AG04449 (cell line): ENCODE measurements at regions not wholly inside any gene's neighbourhood (a gene's known extent, or its start where the extent isn't known, plus 50 kb on each side); places are given as distances from the start of the nearest gene placed in this dataset.

ENCODE experiments used
- CTCF ChIA-PET: fragments of 350-600 bp; formaldehyde crosslinking; extraction: SDS; loops from one replicate; lab custom pipeline; 2021; ENCODE audit warnings: antibody characterized with exemption; lab: Yijun Ruan, JAX
- POLR2A ChIA-PET: fragments of 400-600, 350-600 bp; formaldehyde crosslinking; extraction: SDS; loops from one replicate; lab custom pipeline; 2020; ENCODE audit warnings: antibody characterized with exemption, inconsistent platforms; lab: Yijun Ruan, JAX
- DNase-seq: peaks from one replicate; pipeline ENCODE4 v3.0.0-alpha.2; 2010; ENCODE audit warnings: low read depth, low spot score
- H3K4me3 ChIP-seq: 2 replicates; pipeline ENCODE4 v1.5.1; 2011; ENCODE audit warnings: low read depth, mild to moderate bottlenecking, control low read depth, low read length
- TF ChIP-seq, protein P1 (sequence below): IDR thresholded peaks from one replicate; pipeline ENCODE4 v1.5.1; 2011; ENCODE audit warnings: mild to moderate bottlenecking, moderate library complexity, low read length, control low read depth, inconsistent platforms; ENCODE audit not compliant: insufficient read depth; ENCODE audit errors: missing control alignments

DNA sequence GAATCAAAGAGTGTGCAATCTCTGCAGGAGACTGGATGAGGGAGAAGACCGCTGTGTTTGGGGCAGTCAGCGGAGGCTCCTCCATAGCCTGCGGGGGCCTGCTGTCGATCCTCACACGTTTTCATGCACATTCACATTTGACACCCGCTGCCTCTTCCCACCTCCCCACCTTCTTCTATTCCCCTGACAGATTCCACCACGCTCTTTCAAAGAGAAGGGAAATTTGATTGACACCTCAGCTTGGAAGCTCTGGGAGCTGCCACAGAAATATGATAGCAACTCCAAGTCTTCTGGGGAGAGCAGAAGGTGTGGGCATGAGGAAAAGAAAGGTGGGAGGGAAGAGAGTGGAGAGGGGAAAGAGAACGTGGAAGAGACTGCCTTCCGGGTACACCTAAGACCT lies 87.5 kb downstream of the BOD1L2 start:
- no peak overlapping the region for H3K4me3 ChIP-seq
- DNase-seq, result no peak
- ChIA-PET CTCF (no interaction called here), POLR2A (no interaction called here)
- TF ChIP-seq, protein P1, sequence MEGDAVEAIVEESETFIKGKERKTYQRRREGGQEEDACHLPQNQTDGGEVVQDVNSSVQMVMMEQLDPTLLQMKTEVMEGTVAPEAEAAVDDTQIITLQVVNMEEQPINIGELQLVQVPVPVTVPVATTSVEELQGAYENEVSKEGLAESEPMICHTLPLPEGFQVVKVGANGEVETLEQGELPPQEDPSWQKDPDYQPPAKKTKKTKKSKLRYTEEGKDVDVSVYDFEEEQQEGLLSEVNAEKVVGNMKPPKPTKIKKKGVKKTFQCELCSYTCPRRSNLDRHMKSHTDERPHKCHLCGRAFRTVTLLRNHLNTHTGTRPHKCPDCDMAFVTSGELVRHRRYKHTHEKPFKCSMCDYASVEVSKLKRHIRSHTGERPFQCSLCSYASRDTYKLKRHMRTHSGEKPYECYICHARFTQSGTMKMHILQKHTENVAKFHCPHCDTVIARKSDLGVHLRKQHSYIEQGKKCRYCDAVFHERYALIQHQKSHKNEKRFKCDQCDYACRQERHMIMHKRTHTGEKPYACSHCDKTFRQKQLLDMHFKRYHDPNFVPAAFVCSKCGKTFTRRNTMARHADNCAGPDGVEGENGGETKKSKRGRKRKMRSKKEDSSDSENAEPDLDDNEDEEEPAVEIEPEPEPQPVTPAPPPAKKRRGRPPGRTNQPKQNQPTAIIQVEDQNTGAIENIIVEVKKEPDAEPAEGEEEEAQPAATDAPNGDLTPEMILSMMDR, result no peak

DNA sequence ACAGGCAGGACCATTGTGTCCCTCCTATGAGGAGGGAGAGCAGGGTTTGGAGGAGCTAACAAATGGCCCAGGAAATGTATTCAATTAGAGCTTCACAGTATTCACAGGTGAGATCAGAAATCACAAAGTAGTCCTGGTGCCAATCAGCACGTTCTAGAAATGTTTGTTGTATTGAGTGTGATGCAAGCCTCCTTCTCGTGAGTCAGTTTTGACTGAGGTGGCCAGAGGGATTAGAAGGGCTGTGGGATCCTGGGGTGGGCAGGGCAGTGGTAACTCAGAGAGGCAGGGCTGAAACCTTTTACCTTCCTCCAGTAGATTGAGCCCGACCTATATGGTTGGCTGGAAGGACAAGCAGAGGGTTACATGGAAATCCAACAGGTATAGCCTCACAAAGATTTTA lies 95.0 kb downstream of the BOD1L2 start:
- TF ChIP-seq, protein P1, result no peak
- ChIA-PET CTCF (no interaction called here), POLR2A (no interaction called here)
- no peak overlapping the region for H3K4me3 ChIP-seq
- no peak for DNase-seq

DNA sequence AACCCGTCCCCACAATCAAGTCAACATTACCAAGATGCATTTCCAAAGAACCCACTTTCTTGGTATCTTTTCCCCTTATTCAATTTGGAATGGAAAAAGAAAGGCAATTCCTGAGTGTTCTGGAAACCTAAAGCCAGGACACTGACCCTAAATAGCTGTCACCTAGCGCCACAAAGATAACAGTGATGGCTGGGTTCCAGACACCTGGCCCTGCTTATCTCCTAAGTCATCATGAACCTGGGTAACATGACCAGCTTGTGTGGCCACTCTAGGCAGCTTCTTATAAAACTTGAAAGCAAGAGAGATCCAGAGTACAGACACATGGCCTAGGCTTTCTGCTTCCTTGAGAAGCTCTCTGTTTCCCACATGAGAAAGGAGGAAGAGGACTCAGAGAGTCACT lies 95.4 kb downstream of the BOD1L2 start:
- POLR2A ChIA-PET, result no interaction called here
- no peak overlapping the region for H3K4me3 ChIP-seq
- CTCF ChIA-PET, result no interaction called here
- TF ChIP-seq, protein P1, result no peak
- DNase-seq, result no peak

DNA sequence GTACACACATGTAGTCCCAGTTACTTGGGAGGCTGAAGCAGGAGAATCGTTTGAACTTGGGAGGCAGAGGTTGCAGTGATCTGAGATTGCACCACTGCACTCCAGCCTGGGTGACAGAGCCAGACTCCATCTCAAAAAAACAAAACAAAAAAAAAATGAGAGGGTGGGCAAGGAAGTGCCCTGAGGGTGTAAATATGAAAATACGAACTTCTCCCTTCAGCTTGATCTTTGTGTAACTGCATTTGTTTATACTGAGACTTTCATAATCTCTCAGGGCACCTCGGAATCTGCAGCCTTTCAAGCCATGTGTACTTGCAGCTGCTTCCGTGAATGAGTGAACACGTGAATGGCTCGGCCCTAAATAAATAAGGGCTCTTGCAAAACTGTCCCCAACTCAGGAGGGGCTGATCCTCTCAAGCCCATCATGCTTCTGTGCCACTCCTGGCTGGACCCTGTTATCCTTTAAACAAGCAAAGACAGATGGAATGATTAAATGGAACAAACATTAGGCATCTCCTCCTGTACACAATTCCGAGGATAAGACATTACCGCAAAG lies 96.8 kb downstream of the BOD1L2 start:
- TF ChIP-seq, protein P1, result no peak
- POLR2A ChIA-PET, result no interaction called here
- no peak for DNase-seq
- no peak overlapping the region for H3K4me3 ChIP-seq
- CTCF ChIA-PET, result no interaction called here

DNA sequence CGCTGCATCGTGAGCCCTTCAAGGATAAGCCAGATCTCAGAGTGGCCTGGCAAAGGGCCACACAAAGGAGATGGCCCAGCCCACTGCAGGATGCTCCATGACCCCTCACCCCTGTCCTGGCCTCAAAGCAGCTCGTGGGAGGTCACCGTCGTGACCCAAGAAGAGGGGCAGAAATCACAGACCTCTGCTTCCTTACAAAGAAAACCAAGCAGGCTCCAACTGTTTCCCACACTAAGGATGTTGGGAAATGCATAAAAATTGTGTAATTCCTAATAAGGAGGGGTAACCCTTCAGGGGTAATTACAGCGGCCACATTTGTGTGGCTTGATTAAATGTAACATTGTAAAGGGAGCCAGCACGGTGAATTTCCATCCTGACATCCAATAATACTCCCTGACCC lies 102.3 kb downstream of the BOD1L2 start:
- ChIA-PET CTCF (no interaction called here), POLR2A (no interaction called here)
- no peak overlapping the region for H3K4me3 ChIP-seq
- TF ChIP-seq, protein P1, result no peak
- no peak for DNase-seq

DNA sequence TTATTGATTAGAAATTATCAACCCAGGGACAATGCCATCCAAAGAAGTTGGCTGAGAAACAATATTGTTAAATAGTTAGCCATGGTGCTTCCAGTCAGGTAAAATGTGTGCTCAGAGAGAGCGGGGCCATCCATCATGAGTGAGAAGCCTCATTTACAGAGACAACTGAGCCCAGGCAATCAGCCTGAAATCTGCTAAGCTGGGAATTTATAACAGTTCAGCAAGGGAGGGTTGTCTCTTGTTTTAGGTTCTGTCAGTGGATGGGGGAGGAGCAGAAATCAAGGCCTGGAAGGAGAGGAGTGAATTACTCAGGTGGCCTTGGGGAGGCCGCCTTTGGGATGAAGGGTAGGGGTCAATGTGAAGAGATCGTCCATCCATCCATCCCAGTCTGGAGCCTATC lies 102.5 kb upstream of the ST8SIA3 start:
- TF ChIP-seq, protein P1, result no peak
- ChIA-PET CTCF (no interaction called here), POLR2A (no interaction called here)
- no peak for DNase-seq
- no peak overlapping the region for H3K4me3 ChIP-seq
